ENCODE measurements at regions not wholly inside any gene's neighbourhood (a gene's known extent, or its start where the extent isn't known, plus 50 kb on each side); places are given as distances from the start of the nearest gene placed in this dataset.
"Not testable (repeated sequence)": the region's sequence is repeated elsewhere in the genome, so short reads cannot be mapped to it uniquely, and the experiment has no call there.

DNA sequence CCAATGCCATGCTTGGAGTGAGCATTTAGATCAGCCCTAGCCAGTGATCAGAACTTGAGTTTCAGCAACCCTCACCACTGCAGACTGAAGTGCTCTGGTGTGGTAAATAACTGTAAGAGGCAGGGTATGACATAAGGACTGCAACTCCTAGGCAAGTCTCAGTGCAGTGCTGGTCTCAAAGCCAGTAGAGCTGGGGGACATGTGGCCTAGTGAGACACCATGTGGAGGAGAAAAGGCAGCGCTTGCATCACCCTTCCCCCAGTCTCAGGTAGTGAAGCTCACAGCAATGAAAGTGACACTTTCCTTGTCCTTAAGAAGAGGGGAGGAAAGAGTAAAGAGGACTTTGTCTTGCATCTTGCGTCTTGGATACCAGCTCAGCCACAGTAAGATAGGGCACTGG, 386.8 kb upstream of the POT1 start:
- peak in 2 of 3 donors; percentile 16 to 48 for DNase-seq (ENCODE audit: low read depth in 2 of 3, low spot score in 2 of 3)

DNA sequence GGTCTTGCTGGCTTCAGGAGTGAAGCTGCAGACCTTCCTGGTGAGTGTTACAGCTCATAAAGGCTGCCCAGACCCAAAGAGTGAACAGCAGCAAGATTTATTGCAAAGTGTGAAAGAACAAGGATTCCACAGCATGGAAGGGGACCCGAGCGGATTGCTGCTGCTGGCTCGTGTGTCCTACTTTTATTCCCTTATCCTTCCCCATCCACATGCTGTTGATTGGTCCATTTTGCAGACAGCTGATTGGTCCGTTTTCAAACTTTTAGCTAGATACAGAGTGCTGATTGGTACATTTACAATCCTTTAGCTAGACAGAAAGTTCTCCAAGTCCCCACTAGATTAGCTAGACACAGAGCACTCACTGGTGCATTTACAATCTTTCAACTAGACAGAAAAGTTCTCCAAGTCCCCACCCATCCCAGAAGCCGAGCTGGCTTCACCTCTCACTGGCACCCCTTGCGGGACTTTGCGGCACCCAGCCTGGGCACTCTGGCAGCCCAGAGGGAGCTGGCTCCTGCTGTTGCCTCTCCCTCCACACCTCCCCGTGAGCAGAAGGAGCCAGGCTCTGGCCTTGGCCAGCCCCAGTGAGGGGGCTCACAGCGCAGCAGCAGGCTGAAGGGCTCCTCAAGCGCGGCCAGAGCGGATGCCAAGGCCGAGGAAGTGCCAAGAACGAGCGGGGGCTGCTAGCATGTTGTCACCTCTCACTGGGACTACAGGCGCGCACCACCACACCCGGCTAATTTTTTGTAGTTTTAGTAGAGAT, 369.6 kb upstream of the POT1 start:
- no peak for DNase-seq (ENCODE audit: low read depth in 2 of 3, low spot score in 2 of 3)

DNA sequence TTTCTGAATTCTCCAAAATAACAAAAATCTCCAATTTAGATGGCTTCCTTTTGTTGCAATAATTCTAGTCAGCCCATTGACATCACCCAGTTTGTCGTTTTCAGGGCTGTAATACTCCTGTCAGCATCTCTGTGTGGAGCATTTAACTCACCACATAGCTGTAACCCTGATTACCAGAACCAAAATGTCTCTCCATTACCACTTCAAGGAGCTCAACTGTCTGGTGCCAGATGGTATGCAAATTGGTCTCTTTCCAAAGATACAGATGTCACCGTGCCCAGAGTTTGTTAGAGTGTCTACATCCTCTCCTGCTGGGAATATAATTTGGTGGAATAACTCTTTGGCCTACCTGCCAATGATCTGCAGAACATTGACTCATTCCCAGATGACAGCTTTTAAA, 350.3 kb upstream of the POT1 start:
- no peak for DNase-seq (ENCODE audit: low read depth in 2 of 3, low spot score in 2 of 3)

DNA sequence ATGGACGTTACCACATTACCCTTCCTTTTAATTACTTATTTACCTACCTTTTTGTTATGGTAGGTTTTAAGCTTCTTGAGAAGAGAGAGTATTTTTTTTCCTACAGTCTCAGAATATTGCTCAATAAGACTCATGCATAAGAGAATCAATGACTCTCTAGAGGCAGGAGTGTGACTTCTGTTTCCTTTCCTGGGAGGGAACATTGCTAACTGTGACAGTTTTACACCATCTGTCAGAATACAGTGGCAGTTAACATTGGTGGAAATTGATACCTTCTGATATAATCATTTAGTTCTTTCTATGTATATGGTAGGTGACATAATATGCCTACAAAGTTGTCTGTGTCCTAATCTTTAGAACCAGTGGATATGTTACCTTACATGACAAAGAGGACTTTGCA, 348.7 kb upstream of the POT1 start:
- no peak for DNase-seq (ENCODE audit: low read depth in 2 of 3, low spot score in 2 of 3)

DNA sequence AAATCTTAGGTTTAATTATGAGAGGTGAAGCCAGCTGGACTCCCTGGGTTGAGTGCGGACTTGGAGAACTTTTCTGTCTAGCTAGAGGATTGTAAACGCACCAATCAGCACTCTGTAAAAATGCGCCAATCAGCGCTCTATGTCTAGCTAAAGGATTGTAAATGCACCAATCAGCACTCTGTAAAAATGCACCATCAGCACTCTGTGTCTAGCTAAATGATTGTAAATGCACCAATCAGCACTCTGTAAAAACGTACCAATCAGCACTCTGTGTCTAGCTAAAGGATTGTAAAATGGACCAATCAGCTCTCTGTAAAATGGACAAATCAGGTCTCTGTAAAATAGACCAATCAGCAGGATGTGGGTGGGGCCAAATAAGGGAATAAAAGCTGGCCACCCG, 345.1 kb upstream of the POT1 start:
- not testable (repeated sequence) for DNase-seq (ENCODE audit: low read depth in 2 of 3, low spot score in 2 of 3)

DNA sequence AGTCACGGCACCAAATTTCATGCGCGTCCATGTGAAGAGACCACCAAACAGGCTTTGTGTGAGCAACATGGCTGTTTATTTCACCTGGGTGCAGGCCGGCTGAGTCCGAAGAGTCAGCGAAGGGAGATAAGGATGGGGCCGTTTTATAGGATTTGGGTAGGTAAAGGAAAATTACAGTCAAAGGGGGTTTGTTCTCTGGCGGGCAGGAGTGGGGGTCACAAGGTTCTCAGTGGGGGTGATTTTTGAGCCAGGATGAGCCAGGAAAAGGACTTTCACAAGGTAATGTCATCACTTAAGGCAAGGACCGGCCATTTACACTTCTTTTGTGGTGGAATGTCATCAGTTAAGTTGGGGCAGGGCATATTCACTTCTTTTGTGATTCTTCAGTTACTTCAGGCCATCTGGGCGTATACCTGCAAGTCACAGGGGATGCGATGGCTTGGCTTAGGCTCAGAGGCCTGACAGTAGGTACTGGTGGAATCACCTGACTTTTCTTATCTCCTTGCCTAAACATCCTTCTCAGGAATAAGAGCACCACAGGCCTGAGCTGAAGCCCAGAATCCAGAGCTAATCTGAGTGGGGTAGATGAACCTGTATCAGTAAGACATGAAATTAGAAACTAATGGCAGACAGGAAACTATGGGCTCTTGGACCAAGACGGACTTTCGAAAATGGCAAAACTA, 334.7 kb upstream of the POT1 start:
- not testable (repeated sequence) for DNase-seq (ENCODE audit: low read depth in 2 of 3, low spot score in 2 of 3)

DNA sequence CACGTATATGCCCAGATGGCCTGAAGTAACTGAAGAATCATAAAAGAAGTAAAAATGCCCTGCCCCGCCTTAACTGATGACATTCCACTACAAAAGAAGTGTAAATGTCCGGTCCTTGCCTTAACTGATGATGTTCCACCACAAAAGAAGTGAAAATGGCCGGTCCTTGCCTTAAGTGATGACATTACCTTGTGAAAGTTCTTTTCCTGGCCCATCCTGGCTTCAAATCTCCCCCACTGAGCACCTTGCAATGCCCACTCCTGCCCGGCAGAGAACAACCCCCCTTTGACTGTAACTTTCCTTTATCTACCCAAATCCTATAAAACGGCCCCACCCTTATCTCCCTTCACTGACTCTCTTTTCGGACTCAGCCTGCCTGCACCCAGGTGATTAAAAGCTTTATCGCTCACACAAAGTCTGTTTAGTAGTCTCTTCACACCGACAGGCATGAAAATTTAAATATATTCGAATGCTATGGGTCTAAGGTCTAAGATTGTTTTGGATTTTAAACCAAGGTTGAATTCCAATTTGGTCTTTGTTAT, 329.3 kb upstream of the POT1 start:
- DNase-seq (ENCODE audit: low read depth in 2 of 3, low spot score in 2 of 3) = not testable (repeated sequence)

DNA sequence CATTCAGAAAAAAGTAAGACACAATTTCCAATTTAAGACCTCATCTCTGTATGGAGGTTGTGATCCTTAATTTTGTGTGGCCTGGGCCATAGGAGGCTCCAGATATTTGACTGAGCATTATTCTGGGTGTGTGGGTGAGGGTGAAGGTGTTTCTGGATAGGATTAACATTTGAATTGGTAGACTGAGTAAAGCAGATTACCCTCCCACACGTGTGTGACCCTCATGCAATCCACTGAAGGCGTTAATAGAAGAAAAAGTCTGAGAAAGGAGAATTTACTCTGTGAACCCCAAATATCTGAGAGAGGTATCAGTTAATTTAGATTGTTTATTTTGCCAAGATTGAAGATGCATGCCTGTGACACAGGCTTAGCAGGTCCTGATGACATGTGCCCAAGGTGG, 328.0 kb upstream of the POT1 start:
- no peak for DNase-seq (ENCODE audit: low read depth in 2 of 3, low spot score in 2 of 3)

DNA sequence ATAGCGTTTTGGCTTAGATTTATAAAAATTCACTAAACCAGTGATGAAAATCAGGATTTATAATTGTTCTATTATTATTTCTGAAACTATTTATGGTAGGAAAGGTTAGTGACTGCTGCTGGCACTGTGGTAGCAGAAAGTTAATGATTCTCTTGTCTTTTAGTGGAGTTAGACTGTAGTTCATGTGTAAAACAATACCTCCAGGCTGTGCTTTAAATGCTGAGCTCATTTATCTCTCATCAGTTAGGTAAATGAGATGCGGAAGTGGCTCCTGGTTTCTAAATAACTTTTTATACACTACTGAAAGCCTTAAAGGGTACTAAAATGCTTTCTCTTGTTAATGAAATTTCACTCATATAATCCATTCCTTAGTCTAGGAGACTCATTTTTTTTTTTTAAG, 326.8 kb upstream of the POT1 start:
- no peak for DNase-seq (ENCODE audit: low read depth in 2 of 3, low spot score in 2 of 3)

DNA sequence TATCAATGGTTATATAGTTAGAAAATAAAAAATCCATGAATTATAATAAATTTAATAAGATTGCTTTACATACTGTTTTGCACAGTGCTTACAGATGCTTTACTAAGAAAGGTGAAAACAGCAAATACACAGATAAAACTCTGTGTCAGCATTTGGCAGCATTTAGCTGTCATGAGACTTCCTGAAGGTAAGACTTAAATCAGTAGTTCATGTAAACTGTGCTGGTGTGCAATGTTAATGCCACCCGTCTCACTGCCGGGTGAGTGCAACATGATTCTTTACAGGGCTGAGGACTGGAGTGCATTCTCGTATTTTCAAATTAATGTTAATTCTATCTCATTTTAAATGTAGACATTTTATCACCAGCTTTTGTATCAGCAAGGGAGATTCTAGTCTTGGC, 326.2 kb upstream of the POT1 start:
- no peak for DNase-seq (ENCODE audit: low read depth in 2 of 3, low spot score in 2 of 3)

DNA sequence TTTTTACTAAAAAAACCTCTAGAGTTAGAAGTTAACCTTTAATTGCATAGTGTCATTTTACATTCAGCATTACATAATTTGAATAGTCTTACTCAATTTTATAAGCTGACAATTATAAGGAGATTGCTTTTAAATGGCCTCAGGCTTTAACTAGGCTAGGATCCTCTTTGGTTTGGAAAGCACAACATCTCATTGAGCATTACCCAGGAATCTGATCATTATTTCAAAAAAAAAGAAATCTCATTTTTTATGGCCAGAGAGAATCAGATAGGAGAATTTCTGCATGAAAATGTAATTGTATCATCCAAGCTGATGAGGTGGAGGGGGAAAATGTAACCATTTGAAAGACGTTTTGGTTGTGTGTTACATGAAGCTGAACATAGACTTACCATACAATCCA, 324.9 kb upstream of the POT1 start:
- no peak for DNase-seq (ENCODE audit: low read depth in 2 of 3, low spot score in 2 of 3)

DNA sequence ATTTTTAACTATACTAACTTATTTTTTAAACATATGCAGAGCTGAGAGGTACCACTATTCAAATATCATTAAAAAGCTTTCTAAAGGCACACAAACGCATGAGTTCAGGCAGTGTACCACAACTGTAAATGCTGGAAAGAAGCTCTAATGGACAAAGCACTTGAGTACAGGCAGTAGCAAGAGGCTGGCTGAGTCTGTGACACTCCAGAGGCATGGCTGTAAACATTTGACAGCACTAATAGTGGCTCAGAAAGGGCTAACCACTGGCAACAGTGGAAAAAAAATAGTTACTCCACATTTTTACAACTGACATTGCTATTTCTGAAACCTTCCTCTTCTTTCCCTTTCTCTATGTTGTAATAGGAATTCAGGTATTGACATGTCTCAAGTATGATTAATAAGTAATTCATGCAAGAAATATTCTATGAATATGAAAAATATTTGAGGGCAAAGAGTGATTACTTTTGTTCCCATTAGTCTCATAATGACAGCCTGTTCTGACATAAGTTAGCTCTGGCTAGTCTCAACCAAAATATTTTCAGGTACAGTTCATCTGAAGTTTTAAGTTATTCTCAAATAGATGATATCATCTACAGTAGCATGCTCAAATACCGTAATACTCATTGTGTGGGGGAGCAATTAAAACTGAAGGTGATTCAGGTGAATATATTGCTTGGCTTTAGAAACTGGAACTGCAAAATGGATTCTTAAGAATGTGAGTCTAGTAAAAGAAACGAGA, 324.0 kb upstream of the POT1 start:
- DNase-seq (ENCODE audit: low read depth in 2 of 3, low spot score in 2 of 3) = no peak

DNA sequence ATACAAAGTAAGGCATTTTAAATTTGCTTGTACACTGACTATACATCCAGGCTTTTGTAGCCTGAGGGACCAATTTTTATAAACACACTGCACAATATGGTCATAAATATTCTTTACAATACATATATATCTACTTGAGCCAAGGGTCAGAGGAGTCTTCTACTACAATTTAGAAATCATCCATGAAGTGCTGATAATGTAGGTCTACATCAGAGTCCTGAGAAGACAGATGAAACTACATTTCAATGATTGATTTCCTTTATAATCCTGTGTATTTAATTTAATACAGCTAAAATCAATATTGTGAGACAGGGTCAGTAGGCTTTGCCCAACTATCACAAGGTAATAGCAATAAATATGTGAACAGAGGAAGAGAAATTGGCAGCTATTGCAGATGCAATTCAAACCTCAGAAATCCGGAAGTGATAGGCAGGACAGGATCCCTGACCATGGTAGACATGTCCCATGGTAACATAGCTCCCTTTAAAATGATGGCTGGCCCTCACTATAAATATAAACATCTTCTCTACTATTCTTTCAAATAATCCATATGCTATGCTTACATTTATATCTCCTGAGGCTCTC, 318.0 kb upstream of the POT1 start:
- DNase-seq (ENCODE audit: low read depth in 2 of 3, low spot score in 2 of 3) = no peak

DNA sequence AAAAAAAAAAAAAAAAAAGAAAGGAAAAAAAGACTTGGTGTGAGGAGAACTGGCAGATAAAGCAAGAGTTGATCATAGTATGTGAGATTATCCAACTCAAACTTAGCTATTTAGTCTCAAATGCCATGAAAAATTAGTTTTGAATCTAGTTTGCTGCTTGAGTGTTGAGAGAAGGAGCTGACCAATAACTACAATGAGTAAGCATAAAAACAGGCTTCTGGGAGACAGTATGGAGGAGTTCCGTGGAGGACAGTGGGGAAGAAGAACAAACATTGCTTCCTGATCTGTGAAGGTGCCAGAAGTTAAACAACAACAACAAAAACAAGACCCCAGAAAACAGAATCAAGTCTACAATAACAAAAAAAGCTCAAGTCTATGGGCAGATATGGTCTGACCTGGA, 317.1 kb upstream of the POT1 start:
- no peak for DNase-seq (ENCODE audit: low read depth in 2 of 3, low spot score in 2 of 3)

DNA sequence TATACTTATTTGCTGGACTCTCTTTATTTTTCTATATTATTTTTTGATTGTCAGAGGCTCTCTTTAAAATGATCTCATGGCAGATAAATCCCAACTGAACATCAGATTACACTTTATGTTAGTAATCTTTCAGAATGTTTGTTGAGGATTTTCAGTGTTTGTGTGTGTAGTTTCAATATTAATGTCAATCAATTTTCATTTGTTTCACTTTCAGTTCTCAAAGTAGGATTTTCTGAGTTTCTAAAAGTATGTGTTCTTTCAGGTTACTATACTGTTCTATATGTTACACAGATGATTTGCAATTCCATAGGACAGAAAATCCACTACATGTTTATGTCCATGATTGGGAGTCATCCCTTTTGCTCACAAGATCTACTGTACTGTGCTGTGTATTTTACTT, 311.9 kb upstream of the POT1 start:
- DNase-seq (ENCODE audit: low read depth in 2 of 3, low spot score in 2 of 3) = no peak

DNA sequence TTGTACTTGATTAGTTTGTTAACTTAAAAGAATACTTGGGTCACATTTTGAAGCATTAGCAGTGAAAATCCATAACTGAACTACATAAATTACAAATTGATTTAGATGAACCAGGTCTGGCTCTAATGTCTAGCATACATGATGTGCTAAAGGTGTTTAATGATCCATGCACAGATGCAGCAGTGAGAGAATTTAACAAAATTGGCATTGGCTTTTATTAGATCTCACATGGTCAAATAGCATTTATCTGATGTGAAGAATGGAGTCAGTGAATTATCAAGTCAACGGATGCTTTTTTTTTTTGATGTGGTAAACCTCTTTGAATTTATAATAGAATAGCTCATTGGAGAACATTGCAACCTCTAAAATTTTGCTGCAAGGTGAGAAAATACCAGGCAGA, 293.0 kb upstream of the POT1 start:
- DNase-seq (ENCODE audit: low read depth in 2 of 3, low spot score in 2 of 3) = no peak

DNA sequence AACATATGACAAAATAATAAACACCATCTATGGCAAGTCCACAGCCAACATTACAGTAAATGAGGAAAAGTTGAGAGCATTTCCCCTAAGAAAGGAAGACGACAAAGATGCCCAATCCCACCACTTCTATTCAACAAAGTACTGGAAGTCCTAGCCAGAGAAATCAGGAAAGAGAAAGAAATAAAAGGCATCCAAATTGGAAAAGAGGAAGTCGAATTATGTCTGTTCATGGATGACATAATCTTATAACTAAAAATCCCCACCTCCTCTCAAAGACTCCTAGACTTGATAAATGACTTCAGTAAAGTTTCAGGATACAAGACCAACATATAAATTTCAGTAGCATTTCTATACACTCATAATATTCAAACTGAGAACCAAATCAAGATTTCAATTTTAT, 288.5 kb upstream of the POT1 start:
- DNase-seq (ENCODE audit: low read depth in 2 of 3, low spot score in 2 of 3) = no peak

DNA sequence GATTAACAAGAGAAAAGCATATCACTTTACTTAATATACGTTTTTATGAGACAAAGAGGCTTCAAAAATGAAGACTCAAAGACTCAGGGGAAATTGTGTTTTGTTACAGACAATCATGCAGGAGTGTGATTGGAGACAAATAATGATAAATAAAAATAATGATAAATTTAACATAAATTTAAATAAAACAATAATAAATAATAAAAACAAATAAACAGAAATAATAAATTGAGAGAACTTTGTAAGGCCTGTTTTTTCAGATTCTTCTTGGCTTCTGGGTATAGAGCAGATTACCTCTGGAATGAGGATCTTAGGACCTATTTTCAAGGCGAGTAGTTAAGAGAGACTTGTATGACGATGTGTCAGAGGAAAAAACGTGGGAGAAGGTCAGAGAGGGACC, 271.4 kb upstream of the POT1 start:
- DNase-seq (ENCODE audit: low read depth in 2 of 3, low spot score in 2 of 3) = no peak

DNA sequence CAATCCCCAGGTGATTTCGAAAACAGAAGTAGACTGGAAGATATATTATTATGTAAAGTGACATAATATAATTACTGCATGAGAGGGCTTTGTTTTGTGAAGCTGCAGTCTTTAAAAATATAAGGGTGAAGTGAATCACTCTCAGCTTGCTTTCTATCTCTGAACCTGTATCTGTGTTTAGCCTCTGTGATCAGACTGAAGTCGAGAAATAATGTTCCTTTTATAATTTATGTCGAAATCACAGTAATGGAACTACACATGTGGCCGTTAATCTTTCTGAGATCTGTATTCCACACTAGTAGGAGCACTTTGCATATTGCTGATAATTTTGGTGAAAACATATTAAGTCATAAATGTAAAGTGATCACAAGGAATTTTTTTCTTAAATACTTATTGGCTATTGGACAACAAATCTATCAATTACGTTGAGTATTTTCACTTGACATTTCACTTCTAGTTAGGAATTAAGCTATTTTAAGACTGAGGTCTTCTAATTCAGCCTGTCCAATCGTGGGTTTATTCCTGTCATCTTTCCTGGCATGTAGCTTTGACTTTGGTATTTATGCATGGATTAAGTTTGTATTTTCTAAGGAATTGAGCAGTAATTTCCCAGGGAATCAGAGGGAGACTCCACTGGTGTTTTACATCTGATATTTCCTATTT, 268.2 kb upstream of the POT1 start:
- no peak for DNase-seq (ENCODE audit: low read depth in 2 of 3, low spot score in 2 of 3)

DNA sequence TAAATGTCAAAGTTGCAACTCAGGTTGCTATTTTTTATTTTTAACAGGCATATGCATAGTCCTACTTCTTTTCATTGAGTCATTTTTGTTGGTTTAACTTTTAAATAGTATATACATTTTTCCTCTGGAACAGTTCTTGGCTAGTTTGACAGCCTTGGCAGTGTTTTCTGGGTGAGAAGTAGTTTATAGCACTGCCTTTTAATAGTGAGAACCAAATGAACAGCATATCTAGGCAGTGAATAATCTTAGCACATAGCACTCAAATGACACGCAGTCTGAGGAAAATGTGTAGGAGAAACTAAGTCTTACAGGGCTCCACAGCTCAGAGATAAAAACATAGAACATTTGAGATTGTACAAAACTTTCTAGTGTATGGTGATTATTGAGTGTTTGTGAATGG, 265.5 kb upstream of the POT1 start:
- no peak for DNase-seq (ENCODE audit: low read depth in 2 of 3, low spot score in 2 of 3)

DNA sequence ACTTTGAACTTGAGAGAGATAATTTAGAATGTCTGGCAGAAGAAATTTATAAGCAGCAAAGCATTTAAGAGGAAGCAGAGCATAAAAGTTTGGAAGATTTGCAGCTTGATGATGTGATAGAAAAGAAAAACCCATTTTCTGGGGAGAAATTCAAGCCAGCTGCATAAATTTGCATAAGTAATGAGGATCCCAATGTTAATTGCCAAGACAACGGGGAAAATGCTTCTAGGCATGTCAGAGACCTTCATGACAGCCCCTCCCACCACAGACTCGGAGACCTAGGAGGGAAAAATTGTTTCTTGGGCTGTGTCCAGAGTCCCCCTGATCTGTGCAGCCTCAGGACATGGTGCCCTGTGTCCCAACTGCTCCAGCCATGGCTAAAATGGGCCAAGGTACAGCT, 263.6 kb upstream of the POT1 start:
- no peak for DNase-seq (ENCODE audit: low read depth in 2 of 3, low spot score in 2 of 3)

Measured in hematopoietic multipotent progenitor cell (in vitro differentiated cells).